K562 (cell line): ENCODE measurements at regions not wholly inside any gene's neighbourhood (a gene's known extent, or its start where the extent isn't known, plus 50 kb on each side); places are given as distances from the start of the nearest gene placed in this dataset.

Source experiments
- BRD4 ChIP-seq: fragments of 200-600 bp; sonication (generic); IDR thresholded peaks from 2 replicates; pipeline ENCODE4 v1.6.1; 2017; ENCODE audit warnings: inconsistent platforms
- GATA2 ChIP-seq: sonication (generic); formaldehyde crosslinking; IDR thresholded peaks from 2 replicates; pipeline ENCODE4 v1.4.0; 2020; ENCODE audit warnings: mild to moderate bottlenecking, missing genetic modification reagents
- MXI1 ChIP-seq: IDR thresholded peaks from 2 replicates; pipeline ENCODE4 v1.6.1; 2011; ENCODE audit warnings: low read depth, mild to moderate bottlenecking, improper control_type of control experiment, low read length
- ZNF609 ChIP-seq: sonication (generic); formaldehyde crosslinking; IDR thresholded peaks from 2 replicates; pipeline ENCODE4 v1.8.1; 2023; ENCODE audit warnings: missing genetic modification reagents, mild to moderate bottlenecking, borderline replicate concordance
- TF ChIP-seq, protein P1 (sequence below): fragments of 450-650 bp; IDR thresholded peaks from 2 replicates; pipeline ENCODE4 v1.6.1; 2018; ENCODE audit warnings: mild to moderate bottlenecking, low read depth; ENCODE audit not compliant: partially characterized antibody
- TF ChIP-seq, protein P2 (sequence below): sonication (generic); formaldehyde crosslinking; IDR thresholded peaks from 2 replicates; pipeline ENCODE4 v1.5.0; 2020; ENCODE audit warnings: missing genetic modification reagents

DNA sequence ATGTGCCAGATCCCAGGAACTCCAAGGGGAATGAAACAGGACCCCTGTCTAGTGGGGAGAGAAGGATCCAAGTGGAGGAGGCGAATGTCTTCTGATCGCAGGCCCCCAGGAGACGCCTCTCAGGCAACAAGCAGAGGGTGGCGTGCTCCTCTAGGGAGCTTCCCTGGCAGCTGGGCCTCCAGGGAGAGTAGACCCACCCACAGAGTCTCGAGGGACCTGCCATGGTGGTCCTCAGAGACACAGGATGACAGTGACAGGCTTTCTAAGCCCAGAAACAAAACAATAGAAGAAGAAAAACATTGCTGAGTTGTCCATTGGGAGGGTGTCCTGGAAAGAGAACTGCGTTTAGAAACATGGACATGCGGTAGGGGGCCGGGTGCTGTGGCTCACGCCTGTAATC, 140.6 kb upstream of the MAP1LC3B2 start (continued):
- TF ChIP-seq ZNF609 (CRISPR knock-in tag) (no peak), BRD4 (no peak), MXI1 (no peak), GATA2 (no peak)
- TF ChIP-seq, protein P1, sequence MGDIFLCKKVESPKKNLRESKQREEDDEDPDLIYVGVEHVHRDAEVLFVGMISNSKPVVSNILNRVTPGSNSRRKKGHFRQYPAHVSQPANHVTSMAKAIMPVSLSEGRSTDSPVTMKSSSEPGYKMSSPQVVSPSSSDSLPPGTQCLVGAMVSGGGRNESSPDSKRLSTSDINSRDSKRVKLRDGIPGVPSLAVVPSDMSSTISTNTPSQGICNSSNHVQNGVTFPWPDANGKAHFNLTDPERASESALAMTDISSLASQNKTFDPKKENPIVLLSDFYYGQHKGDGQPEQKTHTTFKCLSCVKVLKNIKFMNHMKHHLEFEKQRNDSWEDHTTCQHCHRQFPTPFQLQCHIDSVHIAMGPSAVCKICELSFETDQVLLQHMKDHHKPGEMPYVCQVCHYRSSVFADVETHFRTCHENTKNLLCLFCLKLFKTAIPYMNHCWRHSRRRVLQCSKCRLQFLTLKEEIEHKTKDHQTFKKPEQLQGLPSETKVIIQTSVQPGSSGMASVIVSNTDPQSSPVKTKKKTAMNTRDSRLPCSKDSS, result no peak
- TF ChIP-seq, protein P2, sequence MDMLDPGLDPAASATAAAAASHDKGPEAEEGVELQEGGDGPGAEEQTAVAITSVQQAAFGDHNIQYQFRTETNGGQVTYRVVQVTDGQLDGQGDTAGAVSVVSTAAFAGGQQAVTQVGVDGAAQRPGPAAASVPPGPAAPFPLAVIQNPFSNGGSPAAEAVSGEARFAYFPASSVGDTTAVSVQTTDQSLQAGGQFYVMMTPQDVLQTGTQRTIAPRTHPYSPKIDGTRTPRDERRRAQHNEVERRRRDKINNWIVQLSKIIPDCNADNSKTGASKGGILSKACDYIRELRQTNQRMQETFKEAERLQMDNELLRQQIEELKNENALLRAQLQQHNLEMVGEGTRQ (CRISPR knock-in tag), result no peak
